GM19035 (cell line): ENCODE measurements at regions not wholly inside any gene's neighbourhood (a gene's known extent, or its start where the extent isn't known, plus 50 kb on each side); places are given as distances from the start of the nearest gene placed in this dataset.

Source experiments
- ATAC-seq: cut with Tn5 transposase; IDR thresholded peaks from one replicate; pipeline ENCODE4 v1.9.1; 2021; ENCODE audit not compliant: unreplicated experiment

DNA sequence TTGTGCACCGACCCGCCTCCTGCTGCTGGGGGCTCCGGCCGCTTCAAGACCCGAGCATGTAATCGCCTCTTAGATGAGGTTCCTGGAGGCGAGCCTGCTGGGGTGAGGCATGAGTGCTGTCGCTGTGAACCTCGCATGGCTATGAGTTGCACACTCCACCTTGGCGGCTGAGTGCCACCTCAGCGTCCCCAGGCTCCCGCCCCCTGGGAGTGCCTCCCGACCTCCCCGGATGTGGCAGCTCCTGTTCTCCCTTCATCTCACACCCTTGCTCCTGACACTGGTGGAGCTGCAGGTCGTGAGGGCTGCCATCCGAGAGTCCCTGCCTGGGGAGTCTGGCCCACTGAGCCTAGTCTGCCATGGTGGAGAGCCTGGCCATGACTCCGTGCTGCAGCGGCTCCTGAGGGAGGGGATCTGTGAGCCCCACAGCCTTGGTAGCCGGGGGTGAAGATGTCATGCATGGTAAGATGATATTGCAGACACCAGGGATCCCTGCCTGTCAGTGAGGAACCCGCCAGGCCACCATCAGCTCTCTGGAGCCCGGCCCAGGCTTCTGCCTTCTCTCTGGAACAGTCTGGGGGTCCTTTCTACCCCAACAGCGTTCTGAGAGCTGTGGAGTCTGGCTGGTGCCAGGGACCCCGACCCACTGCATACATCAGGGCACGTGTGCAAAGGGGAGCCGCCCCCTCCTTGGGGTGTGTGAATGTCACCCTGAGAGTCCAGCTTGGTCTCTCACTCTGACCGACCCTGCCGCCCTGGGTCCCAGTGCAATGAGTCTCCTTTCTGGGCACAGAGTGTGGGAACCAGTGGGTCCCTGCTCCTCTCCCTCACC lies 61.6 kb upstream of the HS6ST1 start:
- ATAC-seq = no peak

DNA sequence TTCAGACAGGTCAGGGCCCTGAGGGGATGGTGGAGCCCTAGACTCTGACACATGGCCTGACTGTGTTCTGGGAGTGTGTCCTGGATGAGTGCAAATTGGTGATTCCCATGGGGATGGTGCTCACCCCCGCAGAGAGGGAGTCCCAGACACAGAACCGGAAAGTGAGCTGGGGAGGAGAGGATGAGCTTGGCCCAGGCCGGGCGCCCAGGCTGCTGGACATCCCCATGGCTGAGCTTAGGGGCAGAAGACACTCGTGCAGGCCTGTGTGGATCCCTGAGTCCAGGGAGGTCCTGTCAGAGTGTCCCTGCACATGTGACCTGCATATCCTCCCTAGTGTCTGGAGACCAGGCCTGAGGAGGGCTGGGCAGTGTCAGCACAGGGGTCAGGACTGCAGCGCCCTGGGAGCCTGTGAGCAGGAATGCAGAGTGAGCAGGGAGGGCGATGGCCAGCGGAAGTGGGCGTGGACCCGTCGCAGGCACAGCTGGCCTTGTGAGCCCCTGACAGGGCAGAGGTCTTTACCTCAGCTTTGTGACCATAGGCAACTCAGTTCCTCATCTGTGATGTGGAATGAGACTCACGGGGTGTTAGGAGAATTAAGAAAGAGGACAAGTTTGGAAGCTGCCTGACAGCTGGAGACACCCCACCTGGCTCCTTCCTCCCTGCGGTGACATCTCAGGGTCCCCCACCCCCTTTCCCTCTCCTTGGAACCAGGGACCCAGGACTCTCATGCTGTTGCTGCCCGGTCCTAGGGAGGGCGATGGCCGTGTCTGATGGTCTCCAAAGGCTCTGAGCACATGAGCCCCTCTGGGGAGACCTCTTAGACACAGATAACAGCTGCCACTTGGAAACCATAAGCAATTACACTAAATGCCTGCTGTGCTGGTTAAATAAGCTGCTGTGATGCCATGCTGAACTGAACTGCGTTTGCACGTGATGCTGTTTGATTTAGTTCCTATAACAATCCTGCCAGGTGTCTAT lies 62.6 kb upstream of the HS6ST1 start:
- ATAC-seq = no peak

DNA sequence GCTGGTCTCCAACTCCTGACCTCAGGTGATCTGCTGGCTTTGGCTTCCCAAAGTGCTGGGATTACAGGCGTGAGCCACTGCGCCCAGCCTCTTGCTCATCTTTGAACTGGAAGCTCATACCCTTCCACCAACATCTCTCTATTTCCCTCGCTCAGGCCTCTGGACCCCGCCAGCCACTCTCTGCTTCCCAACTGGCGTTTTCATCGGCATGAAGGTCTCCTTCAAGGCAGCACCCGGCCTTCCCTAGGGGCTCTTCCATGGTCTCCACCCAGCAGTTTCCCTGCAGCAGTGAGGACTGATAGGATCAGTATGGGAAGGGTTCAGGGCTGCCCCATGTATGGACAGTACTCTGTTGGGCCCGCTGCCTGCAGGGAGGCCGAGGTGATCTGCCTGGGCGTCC lies 65.8 kb upstream of the HS6ST1 start:
- no peak for ATAC-seq

DNA sequence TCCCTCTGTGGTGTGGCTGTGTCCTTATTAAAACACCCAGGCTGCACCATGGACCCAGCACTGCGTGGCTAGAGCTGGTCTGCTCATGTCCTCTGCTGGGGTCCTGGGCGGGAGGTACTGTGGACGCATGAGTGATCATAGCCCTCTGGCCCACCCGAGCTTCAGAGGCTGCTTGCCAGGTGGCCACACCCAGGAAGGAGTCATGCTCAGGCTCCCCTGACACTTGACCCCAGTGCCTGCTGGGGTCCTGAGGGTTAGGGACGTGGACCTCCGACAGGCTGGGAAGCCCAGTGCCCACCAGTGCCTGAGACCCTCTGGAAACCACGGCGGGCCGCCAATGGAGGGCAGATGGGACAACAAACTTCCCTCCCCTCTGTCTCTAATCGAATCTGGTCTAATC lies 66.3 kb upstream of the HS6ST1 start:
- no peak for ATAC-seq

DNA sequence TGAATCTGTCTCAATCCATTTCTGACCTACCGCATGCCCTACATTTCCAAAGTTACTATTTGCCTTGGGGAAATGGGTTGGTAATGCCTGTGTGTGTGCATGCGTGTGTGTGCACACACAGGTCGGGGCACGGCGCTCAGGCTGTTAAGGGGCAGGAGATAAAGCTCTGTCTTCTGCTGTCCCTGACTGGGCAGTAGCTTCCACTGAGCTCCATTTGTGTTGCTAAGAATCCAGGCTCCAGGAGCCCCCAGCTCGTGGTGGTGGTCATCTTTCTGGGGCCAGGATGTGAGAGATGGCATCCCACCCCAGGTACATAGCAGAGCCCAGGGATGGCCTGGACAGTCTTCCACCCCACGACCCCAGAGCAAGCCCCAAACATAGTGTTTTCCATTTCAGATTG lies 66.7 kb upstream of the HS6ST1 start:
- ATAC-seq = no peak

DNA sequence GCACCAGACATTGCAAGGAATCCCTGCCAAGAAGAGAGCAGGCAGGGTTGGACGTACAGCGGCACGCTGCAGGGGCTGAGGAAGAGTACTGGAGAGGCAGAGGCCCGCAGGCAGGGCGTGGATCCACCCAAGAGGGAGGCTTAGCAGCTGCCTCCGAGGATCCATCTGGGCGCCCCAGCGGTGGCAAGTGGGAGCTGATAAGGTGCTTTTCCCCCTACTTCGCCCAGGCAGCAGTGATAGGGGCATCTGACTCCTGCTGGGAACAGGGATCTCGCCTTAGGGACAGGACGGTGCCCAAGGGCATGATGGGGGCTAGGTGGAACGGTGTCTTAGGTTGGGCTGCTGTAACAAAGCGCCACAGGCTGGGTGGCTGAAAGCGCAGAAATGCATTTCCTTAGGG lies 67.4 kb upstream of the HS6ST1 start:
- no peak for ATAC-seq

DNA sequence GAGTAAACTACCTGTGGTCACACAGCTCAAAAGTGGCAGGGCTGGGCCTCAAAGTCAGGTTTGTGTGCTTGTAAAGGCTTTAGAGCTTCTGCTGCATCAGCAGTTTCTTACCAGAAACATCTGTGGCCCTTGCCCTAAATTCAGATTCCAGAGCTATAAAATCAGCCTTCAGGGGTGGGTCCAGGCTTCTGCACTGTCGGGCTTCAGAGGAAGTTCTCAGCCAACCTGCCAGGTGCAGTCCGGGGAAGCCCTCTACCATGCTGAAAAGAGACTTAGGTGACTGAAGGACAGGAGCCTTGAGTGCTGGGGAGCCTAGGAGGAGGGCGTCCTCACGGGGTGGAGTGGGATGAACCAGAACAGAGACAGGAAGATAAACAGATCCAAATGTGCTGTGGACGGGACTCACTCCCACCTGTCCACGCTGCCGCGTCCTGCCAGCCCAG lies 69.9 kb upstream of the HS6ST1 start:
- ATAC-seq = no peak

DNA sequence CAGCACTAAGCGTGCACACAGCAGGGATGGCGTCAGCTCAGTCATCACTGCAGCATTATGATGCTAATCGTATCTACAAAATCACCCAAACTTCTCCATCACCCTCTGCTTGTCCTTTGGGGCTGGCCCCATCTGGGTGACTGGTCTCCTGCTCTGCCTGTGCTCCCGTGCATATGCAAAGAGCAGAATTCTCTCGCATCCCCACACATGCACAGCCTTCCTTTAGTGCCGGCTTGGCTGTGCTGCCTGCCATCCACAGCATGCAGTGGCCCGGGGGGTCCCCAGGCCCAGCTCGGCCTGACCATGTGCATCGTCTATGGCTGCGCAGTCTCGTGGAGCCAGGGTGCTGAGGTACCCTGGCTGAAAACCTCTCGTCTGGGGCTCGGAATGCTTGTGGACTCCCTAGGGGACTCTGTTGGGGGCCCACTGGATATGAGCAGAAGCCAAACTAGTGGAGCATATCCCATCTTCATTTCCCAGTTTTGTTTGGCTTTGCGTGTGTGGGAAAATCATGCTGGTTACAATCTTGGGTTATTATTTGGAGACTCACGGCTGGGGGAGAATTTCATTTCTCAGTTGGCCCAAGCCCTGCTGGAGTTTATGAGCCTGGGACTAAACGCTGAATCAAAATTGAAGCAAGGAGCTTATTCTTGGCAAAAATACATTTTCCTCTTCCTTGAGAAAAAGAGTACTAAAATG lies 70.9 kb upstream of the HS6ST1 start:
- ATAC-seq = no peak

DNA sequence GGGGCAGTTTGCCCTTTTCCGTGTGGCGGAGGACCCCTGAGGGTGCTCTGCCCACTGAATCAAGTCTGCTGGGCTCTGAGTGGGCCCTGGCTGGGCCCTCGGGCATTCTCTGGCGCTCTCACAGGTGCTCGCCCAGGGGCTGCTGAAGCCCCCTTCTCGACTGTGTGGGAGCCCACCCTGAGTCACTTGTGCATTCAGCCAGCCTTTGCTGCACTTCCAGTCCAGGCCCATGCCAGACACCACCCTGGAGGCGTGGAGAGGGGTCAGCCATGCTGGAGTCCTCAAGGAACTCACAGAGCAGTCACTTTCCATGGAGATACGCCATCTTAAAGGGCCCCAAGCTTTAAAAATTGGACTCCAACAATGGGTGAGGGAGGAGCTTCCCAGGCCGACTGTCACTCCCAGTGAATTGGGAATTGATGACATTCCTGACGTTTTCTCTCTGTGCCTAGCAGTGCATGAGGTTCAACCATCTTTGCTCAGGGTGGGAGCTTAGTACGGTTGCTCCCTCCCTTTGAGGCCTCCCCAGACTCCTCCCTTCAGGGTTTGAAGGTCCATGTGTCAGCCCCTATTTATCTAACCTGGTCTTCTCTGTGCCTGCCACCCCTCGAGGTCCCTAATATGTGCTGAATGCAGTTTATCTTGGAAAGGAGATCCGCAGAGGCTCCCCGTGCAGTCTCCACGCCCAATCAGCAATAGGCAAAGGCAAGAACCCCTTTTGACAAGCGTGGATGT lies 71.8 kb upstream of the HS6ST1 start:
- ATAC-seq = no peak

DNA sequence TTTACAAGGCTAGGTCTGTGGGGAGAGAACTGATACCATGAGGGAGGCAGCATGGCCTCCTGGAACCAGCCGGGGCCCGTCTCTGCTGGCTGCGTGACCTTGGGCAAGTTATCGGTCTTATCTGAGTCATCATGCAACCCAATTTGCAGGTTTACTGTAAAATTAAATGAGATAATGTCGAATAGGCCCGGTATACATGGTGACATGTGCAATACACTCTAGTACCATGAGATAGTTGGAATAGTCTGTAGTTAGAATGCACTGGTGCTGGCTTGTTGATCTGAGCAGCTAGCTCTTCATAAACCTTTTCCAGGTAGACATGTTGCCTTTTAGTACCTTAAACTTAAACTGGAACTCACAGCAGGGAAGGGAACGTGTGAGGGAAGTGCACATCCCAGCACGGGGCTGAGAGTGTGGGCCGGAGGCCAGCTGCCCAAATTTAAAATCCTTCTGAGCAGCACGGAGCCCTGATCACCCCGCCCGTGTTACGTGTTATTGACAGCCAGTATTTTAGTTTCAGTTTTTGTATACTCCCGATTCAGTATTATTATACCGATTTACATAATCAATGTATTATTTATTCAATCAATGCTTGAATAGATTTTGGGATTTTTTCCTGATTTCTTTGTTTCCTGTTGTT lies 72.4 kb upstream of the HS6ST1 start:
- ATAC-seq = no peak

DNA sequence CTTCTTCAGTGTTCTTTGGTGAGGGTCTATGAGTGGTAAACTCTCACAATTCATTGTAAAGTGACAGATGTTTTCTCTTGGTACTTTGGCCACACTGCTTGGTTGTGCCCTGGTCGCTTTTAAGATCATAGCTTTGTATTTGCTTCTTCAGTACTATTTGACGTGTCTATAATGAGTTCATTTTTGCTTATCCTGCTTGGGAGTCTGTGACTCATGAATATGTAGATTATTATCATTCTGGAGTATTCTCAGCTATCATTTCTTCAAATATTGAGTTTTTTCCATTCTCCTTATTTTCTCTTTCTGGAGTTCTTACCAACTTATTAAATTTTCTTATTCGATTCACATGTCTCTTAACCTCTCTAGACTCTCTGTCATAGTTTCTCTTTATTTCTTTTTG lies 73.0 kb upstream of the HS6ST1 start:
- no peak for ATAC-seq

DNA sequence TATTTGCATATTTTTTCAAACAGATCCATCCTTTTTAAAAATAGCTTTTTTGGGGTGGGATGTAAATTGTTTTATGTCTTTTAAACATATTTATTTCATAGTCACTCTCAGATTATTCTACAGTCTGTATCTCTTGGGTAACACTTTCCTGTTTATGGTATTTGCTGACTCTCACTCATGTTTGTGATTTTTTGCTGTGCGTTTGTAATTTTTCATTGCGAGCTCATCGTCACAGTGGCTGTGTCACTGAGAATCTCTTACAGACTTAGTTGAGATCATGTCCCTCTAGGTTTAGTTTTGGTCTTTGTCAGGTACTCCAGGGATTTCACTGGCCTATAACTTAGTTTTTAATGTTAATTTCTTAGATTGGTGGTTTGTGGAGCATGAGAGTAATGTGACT lies 73.5 kb upstream of the HS6ST1 start:
- no peak for ATAC-seq

DNA sequence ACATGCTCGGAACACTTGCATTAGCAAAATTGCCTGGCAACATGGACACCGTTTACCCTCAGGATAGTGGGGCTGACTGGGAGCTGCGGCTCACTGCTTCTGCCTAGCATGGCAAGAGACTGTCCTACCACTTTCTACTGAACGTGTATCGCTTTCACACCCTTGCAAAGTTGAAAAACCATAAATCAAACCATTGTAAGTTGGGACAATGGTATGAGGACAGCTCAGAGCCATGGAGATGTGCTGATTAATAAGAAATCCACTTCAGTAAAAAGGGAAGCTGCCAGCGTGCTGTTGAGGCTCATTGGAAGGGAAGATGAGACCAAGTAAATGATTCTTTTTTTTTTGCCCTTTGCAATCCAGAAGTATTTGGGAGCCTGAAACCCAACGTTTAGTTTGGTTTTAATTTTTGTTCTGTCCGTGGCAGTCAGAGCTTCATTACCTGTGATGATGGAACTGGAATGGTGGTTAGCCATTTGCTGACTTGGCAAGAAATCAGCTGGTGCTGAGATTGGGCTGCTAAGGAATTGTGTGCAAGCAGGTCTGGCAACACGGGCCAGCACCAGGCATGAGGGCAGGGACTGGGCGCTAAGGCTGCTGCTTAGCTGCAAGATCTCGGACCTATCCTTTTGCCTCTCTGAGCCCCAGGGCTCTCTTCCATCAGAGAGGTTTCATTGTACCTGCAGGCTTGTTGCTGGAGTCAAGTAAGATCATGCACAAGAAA lies 75.5 kb upstream of the HS6ST1 start:
- no peak for ATAC-seq

DNA sequence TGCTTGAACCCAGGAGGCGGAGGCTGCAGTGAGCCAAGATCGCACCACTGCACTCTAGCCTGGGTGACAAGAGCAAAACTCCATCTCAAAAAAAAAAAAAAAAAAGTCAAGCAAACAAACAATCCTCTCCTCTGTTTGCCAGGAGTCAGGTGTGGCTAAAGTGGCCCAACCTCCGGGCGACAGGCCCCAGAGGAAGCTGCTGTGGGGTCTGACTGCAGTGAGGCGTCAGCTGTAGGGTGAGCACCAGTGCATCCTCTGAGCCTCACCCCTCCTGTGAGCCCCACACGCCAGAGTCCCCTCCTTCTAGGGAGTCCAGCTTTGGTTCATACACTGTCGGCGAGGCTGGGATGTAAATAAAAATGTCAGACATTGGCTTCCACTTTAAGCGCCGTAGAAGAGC lies 76.5 kb upstream of the HS6ST1 start:
- no peak for ATAC-seq

DNA sequence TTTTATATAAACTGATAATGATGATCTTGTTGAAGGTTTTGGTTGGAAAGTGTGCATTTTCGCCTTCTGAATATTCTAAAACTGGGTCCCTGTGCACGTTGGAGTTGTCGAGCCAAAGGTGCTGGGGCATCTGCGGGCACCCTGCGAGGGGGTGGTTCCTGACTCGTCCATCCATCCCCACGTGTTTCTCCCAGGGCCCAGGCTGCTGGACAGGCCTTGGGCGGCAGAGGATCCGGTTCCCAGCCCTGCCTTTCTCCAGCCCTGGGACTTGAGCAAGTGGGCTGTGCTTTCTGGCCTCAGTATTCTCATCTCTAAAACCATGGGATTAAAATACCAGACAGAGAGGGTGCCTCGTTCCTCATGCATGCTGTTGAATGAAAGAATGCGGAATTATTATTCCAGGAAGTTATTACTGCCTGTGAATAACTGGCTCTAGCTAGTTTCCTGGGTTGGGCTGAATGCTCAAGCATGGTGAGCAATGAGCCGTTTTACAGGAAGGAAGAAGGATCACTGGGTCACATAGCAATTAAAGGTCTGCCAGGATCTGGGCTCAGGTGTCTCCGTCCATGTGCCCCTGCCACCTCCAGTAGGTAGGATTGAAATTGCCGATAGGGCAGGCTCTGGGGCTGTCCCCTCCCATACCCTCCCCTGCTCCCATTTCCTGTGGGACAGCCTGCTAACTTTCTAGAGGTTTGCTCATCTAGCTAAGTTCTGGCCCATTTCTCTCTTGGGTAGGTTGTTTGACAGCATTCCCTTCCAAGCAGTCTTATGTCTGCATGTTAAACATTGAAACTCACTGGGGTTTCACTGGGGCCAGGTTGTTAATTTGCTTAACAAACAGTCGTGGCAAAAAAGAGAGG lies 77.2 kb upstream of the HS6ST1 start:
- no peak for ATAC-seq

DNA sequence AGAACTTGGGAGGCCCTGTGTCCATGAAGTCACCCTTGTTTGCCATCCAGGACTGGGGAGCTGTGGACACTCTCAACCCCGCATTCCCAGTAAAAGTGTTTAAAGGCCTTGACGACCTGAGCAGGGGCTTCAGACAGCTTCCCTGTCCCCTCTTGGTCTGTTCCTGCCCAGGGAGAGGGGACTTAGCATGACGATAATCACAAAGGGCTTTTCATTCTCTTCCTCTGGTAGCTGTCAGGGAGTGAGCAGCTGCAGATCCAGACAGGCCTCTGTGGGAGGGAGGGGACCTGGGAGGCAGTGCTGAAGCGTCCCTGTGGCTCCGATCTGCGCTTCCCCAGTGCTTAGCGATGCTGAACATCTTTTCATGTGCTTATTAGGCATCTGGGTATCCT lies 77.8 kb upstream of the HS6ST1 start:
- no peak for ATAC-seq

DNA sequence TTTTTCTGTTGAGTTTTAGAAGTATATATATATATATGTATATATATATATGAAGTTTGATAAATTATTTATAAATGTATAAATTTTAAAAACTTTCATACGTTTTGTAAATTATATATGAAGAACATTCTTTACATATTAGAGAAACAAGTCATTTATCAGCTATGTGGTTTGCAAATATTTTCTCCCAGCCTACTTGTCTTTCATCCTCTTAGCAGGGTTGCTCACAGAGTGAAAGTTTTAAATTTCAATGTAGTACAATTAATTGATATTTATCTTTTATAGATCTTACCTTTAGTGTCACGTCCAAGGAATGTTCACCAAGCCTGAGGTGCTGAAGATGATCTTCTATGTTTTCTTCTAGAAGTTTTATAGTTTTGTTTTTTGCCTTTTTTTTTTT lies 78.3 kb upstream of the HS6ST1 start:
- no peak for ATAC-seq

DNA sequence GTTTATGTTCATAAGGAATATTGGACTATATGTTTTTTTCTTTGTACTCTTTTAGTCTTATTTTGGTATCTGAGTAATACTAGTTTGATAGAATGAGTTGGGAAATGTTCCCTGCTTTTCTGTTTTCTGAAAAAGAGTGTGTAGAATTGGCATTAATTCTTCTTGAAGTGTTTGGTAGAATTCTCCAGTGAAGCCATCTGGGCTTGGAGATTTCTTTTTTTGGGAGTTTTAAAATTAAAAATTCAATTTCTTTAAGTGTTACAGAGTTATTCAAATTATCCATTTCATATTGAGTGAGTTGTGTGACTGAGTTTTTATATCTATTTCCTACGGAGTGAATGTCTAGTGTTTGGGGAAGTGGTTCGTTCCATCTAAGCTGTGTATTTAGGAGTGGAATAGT lies 80.6 kb upstream of the HS6ST1 start:
- no peak for ATAC-seq
